HPDE6-E6E7 (cell line): ENCODE measurements at regions not wholly inside any gene's neighbourhood (a gene's known extent, or its start where the extent isn't known, plus 50 kb on each side); places are given as distances from the start of the nearest gene placed in this dataset.
"Not testable (repeated sequence)": the region's sequence is repeated elsewhere in the genome, so short reads cannot be mapped to it uniquely, and the experiment has no call there.

Source experiments
- DNase-seq: peaks from one replicate; pipeline ENCODE4 v3.0.0; 2011; ENCODE audit warnings: missing footprints; ENCODE audit errors: extremely low spot score

DNA sequence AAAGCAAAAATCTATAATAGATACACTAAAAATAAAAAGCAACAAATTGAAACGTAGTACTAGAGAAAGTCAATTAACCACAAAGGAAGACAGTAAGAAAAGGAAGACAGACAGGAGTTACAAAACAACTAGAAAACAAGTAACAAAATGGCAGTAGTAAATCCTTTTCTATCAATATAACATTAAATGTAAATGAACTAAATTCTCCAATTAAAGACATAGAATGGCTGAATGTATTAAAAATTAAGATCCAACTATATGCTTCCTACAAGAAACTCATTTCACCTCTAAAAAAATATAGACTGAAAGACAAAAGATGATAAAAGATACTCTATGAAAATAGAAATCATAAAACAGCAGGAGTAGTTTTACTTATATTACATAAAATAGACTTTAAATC lies 79.1 kb downstream of the CTH start:
- DNase-seq, result no peak

DNA sequence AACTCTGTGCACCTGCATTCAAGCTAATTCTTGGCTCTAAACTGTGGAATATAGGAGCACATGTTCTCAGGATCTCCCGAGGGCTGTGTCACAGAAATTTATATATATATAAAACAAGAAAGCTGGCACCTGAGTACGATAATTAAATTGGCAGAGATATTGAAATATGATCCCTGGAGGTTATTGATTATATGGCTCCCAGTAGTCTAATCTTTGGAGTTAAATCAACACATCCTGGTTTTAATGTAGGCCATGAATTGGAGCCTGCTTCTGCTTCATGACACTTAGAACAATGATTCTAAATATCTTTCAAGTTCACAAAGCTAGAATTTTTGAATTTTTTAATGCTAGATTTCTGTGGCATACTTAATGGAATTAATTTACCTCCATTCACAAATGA lies 84.3 kb downstream of the CTH start:
- no peak for DNase-seq

- no peak for DNase-seq
These were observed 85.1 kb downstream of the CTH start for GRCh38 chr1:70496181-70496580.

GRCh38 chr1:70497152-70497551 lies 86.1 kb downstream of the CTH start:
- DNase-seq, result no peak

DNA sequence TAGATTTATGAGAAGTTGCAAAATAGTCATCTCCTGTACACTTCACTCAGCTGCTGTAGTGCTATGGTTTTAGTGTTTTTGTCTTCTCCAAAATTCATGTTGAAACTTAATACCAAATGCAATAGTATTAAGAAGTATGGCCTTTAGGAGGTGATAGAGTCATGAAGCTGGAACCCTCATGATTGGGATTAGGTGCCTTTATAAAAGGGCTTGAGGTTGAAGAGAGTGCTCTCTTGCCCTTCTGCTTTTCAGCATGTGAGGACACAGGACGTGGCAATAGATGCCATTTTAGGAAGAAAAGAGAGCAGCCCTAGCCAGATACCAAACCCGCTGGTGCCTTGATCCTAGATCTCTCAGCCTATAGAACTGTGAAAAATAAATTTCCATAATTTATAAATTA lies 87.6 kb downstream of the CTH start:
- DNase-seq, result no peak

DNA sequence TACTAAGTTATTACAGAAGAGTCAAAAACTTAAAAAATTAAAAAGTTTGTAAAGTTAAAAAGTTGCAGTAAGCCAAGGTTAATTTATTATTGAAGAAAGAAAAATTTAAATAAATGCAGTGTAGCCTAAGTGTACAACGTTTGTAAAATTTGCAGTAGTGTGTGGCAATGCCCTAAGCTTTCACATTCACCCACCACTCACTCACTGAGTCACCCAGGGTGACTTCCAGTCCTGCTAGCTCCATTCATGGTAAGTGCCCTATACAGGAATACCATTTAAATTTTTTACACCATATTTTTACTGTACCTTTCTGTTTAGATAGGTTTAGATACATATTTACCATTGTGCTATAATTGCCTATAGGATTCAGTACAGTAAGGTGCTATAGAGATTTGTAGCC lies 88.6 kb downstream of the CTH start:
- no peak for DNase-seq

DNA sequence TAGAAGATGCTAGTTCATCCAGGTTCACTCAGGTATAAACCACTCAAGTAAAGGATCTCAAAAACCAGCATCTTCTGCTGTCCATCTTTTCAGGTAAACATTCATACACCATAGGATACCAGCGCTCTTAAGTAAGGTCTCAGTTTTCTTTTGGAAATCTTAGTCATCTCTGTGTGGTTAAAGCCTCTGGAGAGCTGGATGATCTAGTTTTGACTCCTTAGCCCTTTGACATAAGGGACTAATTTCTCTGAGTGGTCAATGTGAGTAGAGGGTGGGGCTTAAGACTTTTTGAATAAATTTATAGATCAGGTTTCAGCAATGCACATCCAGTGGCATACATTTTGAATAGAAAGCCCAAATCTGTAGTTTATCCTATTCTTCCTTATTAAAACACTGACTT lies 92.3 kb downstream of the CTH start:
- no peak for DNase-seq

DNA sequence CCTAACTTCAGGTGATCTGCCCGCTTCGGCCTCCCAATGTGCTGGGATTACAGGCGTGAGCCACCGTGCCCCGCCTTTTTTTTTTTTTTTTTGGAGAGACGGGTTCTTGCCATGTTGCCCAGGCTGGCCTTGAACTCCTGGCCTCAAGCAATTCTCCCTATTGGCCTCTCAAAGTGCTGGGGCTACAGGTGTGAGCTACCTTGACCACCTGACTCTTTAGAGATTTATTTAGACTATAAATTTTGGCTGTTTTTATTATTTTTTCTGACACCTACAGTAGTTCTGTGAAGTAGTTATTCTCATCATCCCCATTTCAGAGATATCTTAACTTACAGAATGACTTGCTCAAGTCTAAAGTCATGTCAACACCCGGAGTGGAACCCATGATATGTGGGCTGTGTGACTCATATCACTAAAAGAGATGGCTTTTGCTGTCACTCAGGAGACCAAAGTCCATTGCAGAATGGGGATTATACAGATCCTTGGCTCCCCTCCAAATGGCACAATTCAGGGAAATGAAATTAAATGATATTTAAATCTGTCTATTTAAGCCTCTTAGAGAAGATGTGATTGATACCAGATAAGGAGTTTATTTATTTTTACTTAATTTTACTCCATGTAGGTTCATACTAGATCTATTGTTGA lies 93.2 kb downstream of the CTH start:
- DNase-seq, result no peak

- DNase-seq, result no peak
These were observed 93.7 kb downstream of the CTH start for GRCh38 chr1:70504821-70505193.

GRCh38 chr1:70507991-70508390 lies 96.9 kb downstream of the CTH start:
- DNase-seq, result not testable (repeated sequence)

DNA sequence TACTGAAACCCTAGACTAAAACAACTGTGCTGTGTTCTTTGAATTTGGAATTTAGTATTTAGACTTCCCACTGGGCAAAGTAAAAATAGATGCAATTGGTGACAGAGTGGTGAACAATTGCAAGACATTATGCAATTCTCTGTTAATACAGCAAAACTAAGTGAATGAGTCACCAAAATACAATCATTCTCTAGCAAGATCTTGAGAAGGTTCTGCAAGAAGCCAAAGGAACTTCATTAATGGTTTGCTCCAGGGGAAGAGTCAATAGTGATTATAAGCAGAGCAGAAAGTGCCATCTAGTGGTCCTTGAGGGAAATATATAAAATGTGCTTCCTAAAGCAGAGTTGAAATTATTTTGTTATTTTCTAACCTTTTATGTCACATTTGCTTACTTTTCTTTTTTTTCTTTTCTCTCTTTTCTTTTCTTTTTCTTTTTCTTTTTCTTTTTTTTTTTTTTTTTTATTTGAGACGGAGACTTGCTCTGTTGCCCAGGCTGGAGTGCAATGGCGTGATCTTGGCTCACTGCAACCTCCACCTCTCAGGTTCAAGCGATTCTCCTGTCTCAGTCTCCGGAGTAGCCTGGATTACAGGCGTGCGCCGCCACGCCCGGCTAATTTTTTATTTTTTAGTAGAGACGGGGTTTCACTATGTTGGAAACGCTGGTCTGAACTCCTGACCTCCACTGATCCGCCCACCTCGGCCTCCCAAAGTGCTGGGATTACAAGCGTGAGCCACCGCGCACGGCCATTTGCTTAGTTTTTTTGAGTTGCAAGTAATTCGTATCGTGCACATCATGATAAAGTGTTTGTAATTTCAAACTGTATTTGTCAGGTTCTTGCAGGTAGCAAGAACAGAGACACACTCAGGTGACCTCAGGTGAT lies 99.2 kb downstream of the CTH start:
- peak; percentile 71 for DNase-seq

DNA sequence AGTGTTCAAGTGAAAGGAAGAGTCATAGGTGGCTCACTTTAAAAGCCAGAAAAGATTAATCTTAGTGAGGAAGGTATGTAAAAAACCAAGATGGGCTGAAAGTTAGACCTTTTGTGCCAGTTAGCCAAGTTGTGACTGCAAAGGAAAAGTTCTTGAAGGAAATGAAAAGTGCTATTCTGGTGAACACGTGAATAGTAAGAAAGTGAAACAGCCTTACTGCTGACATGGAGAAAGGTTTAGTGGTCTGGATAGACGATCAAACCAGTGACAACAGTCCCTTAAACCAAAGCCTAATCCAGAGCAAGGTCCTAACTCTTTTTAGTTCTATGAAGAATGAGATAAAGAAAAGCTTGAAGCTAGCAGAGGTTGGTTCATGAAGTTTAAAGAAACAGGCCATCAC lies 106.4 kb downstream of the CTH start:
- DNase-seq, result no peak

- DNase-seq, result no peak
These were observed 107.0 kb downstream of the CTH start for GRCh38 chr1:70518106-70518505.

GRCh38 chr1:70528590-70529333 lies 117.7 kb downstream of the CTH start:
- DNase-seq, result peak; percentile 16

DNA sequence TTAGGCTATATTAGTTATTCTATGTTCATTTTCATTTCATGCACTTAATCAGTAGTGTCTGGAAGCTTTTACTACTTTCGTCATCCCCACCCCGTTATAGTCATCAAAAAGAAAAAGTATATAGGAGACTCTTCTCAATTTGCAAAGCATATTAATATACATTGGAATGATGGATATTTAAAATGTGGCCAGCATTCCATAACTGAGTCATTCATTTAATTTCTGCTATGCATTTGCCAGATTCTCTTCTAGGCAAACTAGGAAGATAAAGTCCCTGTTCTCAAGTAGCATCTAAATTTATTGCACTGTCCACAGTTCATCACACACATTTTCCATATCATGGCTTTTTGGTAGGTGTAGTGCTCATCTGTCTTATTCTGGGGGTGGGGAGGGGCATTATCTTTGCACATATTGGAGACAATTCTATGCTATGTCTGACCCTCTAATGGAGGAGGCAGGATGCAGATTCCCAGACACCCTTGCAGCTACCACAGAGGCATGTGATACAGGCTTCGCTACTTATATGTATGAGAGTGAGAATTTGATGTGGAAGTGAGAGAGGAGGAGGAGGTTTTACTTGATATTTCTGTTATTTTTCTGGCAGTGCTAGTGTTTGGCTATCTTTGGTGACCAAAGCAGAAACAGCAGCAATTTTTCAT lies 125.8 kb downstream of the CTH start:
- no peak for DNase-seq

DNA sequence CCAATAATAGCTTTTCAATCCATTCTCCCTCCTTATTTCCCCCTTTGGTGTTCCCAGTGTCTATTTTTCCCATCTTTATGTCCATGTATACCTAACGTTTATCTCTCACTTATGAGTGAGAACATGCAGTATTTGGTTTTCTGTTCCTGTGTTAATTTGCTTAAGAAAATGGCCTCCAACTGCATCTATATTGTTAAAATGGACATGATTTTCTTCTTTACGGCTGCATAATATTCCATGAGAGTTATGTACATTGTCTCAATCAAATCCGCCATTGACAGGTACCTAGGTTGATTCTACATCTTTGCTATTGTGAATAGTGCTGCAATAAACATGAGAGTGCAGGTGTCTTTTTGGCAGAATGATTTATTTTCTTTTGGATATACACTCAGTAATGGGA lies 126.7 kb downstream of the CTH start:
- DNase-seq, result no peak

DNA sequence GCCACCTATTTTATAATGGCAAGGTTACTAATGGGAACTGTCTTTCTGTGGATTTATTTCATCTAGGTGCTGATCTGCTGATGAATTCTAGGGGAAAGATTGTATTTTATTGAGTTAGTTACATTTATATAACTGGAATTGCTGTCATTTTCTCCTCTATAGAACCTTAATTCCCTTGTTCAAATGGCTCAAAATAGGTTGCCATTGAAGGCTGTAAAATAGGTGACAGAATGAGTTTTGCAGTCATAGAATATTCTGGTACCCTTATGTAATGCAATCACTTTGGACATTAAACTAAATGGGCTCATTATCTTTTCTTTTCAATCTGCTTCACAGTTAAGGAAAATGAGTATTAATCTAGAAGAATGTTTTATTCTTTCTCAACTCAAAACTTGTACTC lies 131.0 kb downstream of the CTH start:
- no peak for DNase-seq

DNA sequence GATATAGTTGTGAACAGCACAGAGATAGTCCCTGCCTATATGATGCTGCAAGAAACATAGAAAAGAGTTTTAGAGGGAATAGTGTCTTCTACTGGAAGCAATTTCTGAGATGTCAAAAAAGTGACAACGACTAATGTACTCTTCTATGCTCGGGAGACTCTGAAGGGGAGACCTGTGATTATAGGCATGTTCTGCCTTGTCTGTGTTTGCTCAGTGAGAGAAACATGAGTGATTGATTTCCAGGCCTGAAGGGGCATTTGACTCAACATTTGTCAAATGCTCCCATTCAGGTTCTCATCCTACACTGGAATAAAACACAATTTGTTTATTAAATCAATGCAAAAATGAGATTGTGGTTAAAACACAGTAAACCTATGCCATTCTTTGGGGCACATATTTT lies 131.8 kb downstream of the CTH start:
- no peak for DNase-seq

GRCh38 chr1:70546726-70547125 lies 135.7 kb downstream of the CTH start:
- no peak for DNase-seq

DNA sequence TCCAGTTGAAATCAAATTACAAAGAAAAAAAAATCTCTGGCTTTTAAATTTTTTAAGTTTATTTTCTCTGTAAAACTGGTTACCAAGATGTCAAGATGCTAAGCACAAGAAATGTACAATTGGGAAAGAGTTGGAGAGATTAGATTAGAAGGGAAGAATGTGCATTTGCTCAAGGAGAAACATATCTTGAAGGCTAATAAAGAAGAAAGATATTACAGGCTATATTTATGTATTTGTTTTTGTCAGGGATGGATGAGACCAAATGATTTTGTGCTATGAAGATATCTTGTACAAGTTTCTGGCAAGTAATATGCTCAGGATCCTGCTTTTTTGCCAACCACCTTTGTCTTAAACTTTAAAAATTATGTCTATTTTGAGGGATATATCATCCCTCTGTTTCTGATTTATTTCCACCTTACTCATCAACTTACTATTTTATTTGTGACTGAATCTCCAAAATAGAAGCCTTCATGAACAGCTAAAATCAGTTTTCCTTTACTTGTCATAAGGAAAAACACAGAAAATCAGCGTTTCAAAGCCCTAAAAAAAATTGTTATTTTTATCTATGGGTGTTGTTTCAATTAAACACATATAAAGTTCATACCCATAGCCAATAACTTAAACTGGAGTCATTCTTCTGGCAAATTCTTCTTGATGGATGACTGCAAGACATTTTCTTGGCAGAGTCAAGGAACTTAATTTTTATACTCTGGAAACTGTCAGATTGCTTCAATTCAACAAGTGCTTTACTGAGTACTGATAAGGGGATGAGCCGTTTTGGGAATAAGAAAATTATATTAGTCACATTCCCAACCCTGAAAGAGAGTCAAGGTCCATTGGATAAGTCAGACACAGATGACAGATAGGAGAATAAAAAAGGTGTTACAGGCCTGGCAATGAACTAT lies 141.8 kb downstream of the CTH start:
- no peak for DNase-seq

- DNase-seq, result no peak
These were observed 142.5 kb downstream of the CTH start for GRCh38 chr1:70553567-70553956.
